Activated naive CD4-positive, alpha-beta T cell treated with anti-CD3 and anti-CD28 coated beads, Interleukin-2, amount 10 ng/mL, durations not matched to agents 7 days and 5 days (primary cell): ENCODE measurements at regions not wholly inside any gene's neighbourhood (a gene's known extent, or its start where the extent isn't known, plus 50 kb on each side); places are given as distances from the start of the nearest gene placed in this dataset.
A peak's percentile ranks its signal among the peaks of the same experiment; 100 is the strongest.

Experiments
- CTCF ChIA-PET: fragments of 350-600 bp; sonication (Branson Sonifier 250); formaldehyde crosslinking; loops from one replicate; lab custom pipeline; 2021; ENCODE audit warnings: antibody characterized with exemption; lab: Charles Lee
- DNase-seq: peaks from one replicate; pipeline ENCODE4 v3.0.0-alpha.2; 2020
- H3K27ac Mint-ChIP-seq: one replicate; pipeline ENCODE4 v1.8.0; 2021; ENCODE audit warnings: mild to moderate bottlenecking, moderate library complexity, mixed read lengths
- H3K27me3 Mint-ChIP-seq: one replicate; pipeline ENCODE4 v1.8.0; 2021; ENCODE audit warnings: mild to moderate bottlenecking, mixed read lengths
- H3K36me3 Mint-ChIP-seq: one replicate; pipeline ENCODE4 v1.8.0; 2021; ENCODE audit warnings: mixed read lengths
- H3K4me1 Mint-ChIP-seq: one replicate; pipeline ENCODE4 v1.8.0; 2021; ENCODE audit warnings: mixed read lengths
- H3K4me3 Mint-ChIP-seq: one replicate; pipeline ENCODE4 v1.8.0; 2021; ENCODE audit warnings: mild to moderate bottlenecking, moderate library complexity, mixed read lengths
- H3K9me3 Mint-ChIP-seq: one replicate; pipeline ENCODE4 v1.8.0; 2021; ENCODE audit warnings: mixed read lengths

GRCh38 chr6:144474290-144474689 lies 189.2 kb downstream of the UTRN start:
- Mint-ChIP-seq H3K36me3 (peaks cover 59% of the 10 kb centered on the region), H3K4me3 (no peak overlapping the region), H3K4me1 (peaks cover 1% of the 10 kb centered on the region), H3K27ac (no peak overlapping the region), H3K27me3 (no peaks in the 10 kb centered on the region), H3K9me3 (no peaks in the 10 kb centered on the region)
- DNase-seq: no peak
- CTCF ChIA-PET: no interaction called here

- H3K27me3 Mint-ChIP-seq: no peaks in the 10 kb centered on the region
- H3K36me3 Mint-ChIP-seq: peaks cover 60% of the 10 kb centered on the region
- no peaks in the 10 kb centered on the region for H3K9me3 Mint-ChIP-seq
- no peaks in the 10 kb centered on the region for H3K4me1 Mint-ChIP-seq
- CTCF ChIA-PET: no interaction called here
- no peak overlapping the region for H3K27ac Mint-ChIP-seq
- no peak for DNase-seq
- no peak overlapping the region for H3K4me3 Mint-ChIP-seq
These were observed 189.8 kb downstream of the UTRN start for GRCh38 chr6:144474904-144475303.

GRCh38 chr6:144475411-144475810 lies 190.3 kb downstream of the UTRN start:
- H3K4me3 Mint-ChIP-seq: no peak overlapping the region
- H3K36me3 Mint-ChIP-seq: peaks cover 64% of the 10 kb centered on the region
- H3K9me3 Mint-ChIP-seq: no peaks in the 10 kb centered on the region
- H3K27me3 Mint-ChIP-seq: no peaks in the 10 kb centered on the region
- H3K4me1 Mint-ChIP-seq: no peaks in the 10 kb centered on the region
- no peak overlapping the region for H3K27ac Mint-ChIP-seq
- no peak for DNase-seq
- CTCF ChIA-PET: no interaction called here

GRCh38 chr6:144476286-144476685 lies 191.2 kb downstream of the UTRN start:
- H3K4me3 Mint-ChIP-seq: no peak overlapping the region
- H3K4me1 Mint-ChIP-seq: no peaks in the 10 kb centered on the region
- peaks cover 59% of the 10 kb centered on the region for H3K36me3 Mint-ChIP-seq
- DNase-seq: no peak
- CTCF ChIA-PET: interaction anchor here (0.6 to 1.1 kb wide), 3 partner anchors 16 to 1001 kb away, joined by 3 to 6 read pairs (median 3); no protein-coding TSS in a partner anchor
- H3K9me3 Mint-ChIP-seq: no peaks in the 10 kb centered on the region
- no peak overlapping the region for H3K27ac Mint-ChIP-seq
- no peaks in the 10 kb centered on the region for H3K27me3 Mint-ChIP-seq

- DNase-seq: no peak
- Mint-ChIP-seq H3K9me3 (no peaks in the 10 kb centered on the region), H3K27ac (no peak overlapping the region), H3K4me1 (peaks cover 4% of the 10 kb centered on the region), H3K27me3 (no peaks in the 10 kb centered on the region), H3K36me3 (peaks cover 56% of the 10 kb centered on the region), H3K4me3 (no peak overlapping the region)
- CTCF ChIA-PET: interaction anchor here (1.3 kb wide), 1 partner anchor 17 kb away, joined by 3 read pairs; no protein-coding TSS in a partner anchor
These were observed 192.3 kb downstream of the UTRN start for GRCh38 chr6:144477396-144477795.

GRCh38 chr6:144477856-144478255 lies 192.7 kb downstream of the UTRN start:
- no peak overlapping the region for H3K27ac Mint-ChIP-seq
- H3K4me1 Mint-ChIP-seq: peaks cover 8% of the 10 kb centered on the region
- CTCF ChIA-PET: interaction anchor here (1.3 kb wide), 1 partner anchor 18 kb away, joined by 3 read pairs; no protein-coding TSS in a partner anchor

GRCh38 chr6:144478483-144478882 lies 193.3 kb downstream of the UTRN start:
- no peak overlapping the region for H3K27ac Mint-ChIP-seq
- no peak overlapping the region for H3K4me3 Mint-ChIP-seq
- H3K9me3 Mint-ChIP-seq: no peaks in the 10 kb centered on the region
- peaks cover 12% of the 10 kb centered on the region for H3K4me1 Mint-ChIP-seq
- no peaks in the 10 kb centered on the region for H3K27me3 Mint-ChIP-seq
- CTCF ChIA-PET: interaction anchor here (1.3 kb wide), 1 partner anchor 19 kb away, joined by 3 read pairs; no protein-coding TSS in a partner anchor
- H3K36me3 Mint-ChIP-seq: peaks cover 60% of the 10 kb centered on the region
- no peak for DNase-seq

More at GRCh38 chr6:144477856-144478255, 192.7 kb downstream of the UTRN start:
- H3K9me3 Mint-ChIP-seq: no peaks in the 10 kb centered on the region
- no peaks in the 10 kb centered on the region for H3K27me3 Mint-ChIP-seq
- no peak overlapping the region for H3K4me3 Mint-ChIP-seq
- H3K36me3 Mint-ChIP-seq: peaks cover 59% of the 10 kb centered on the region
- no peak for DNase-seq

- Mint-ChIP-seq H3K36me3 (peaks cover 55% of the 10 kb centered on the region), H3K27me3 (no peaks in the 10 kb centered on the region), H3K4me1 (peaks cover 16% of the 10 kb centered on the region), H3K27ac (no peak overlapping the region), H3K4me3 (no peak overlapping the region), H3K9me3 (no peaks in the 10 kb centered on the region)
- no peak for DNase-seq
- CTCF ChIA-PET: interaction anchor here (0.8 to 3.6 kb wide), 7 partner anchors 19 to 540 kb away, joined by 3 to 16 read pairs (median 4); no protein-coding TSS in a partner anchor
These were observed 194.9 kb downstream of the UTRN start for GRCh38 chr6:144479991-144480390.

- peaks cover 16% of the 10 kb centered on the region for H3K4me1 Mint-ChIP-seq
- peaks cover 56% of the 10 kb centered on the region for H3K36me3 Mint-ChIP-seq
- no peaks in the 10 kb centered on the region for H3K9me3 Mint-ChIP-seq
- H3K27me3 Mint-ChIP-seq: no peaks in the 10 kb centered on the region
- no peak overlapping the region for H3K4me3 Mint-ChIP-seq
- CTCF ChIA-PET: interaction anchor here (0.6 to 3.6 kb wide), 9 partner anchors 14 to 540 kb away, joined by 3 to 16 read pairs (median 4); no protein-coding TSS in a partner anchor
- DNase-seq: no peak
- H3K27ac Mint-ChIP-seq: no peak overlapping the region
These were observed 195.3 kb downstream of the UTRN start for GRCh38 chr6:144480473-144480872.

- peaks cover 16% of the 10 kb centered on the region for H3K4me1 Mint-ChIP-seq
- no peak for DNase-seq
- no peak overlapping the region for H3K4me3 Mint-ChIP-seq
- H3K36me3 Mint-ChIP-seq: peaks cover 58% of the 10 kb centered on the region
- H3K9me3 Mint-ChIP-seq: no peaks in the 10 kb centered on the region
- no peaks in the 10 kb centered on the region for H3K27me3 Mint-ChIP-seq
- CTCF ChIA-PET: interaction anchor here (0.9 to 3.6 kb wide), 22 partner anchors 9 to 379 kb away, joined by 3 to 16 read pairs (median 4); partner anchors contain the start of gene UTRN
- H3K27ac Mint-ChIP-seq: no peak overlapping the region
These were observed 196.4 kb downstream of the UTRN start for GRCh38 chr6:144481527-144481926.

GRCh38 chr6:144482142-144482541 lies 197.0 kb downstream of the UTRN start:
- Mint-ChIP-seq H3K4me1 (peaks cover 16% of the 10 kb centered on the region), H3K27ac (peak overlapping the region; percentile 42)

GRCh38 chr6:144485531-144485930 lies 200.4 kb downstream of the UTRN start:
- DNase-seq: no peak
- peaks cover 16% of the 10 kb centered on the region for H3K4me1 Mint-ChIP-seq
- no peak overlapping the region for H3K27ac Mint-ChIP-seq
- H3K36me3 Mint-ChIP-seq: peaks cover 47% of the 10 kb centered on the region
- no peak overlapping the region for H3K4me3 Mint-ChIP-seq
- no peaks in the 10 kb centered on the region for H3K9me3 Mint-ChIP-seq
- CTCF ChIA-PET: no interaction called here
- no peaks in the 10 kb centered on the region for H3K27me3 Mint-ChIP-seq

More at GRCh38 chr6:144482142-144482541, 197.0 kb downstream of the UTRN start:
- peak; percentile 84 for DNase-seq
- H3K36me3 Mint-ChIP-seq: peaks cover 52% of the 10 kb centered on the region
- CTCF ChIA-PET: interaction anchor here (0.8 to 3.6 kb wide), 22 partner anchors 8 to 380 kb away, joined by 3 to 16 read pairs (median 4); partner anchors contain the start of gene UTRN
- H3K4me3 Mint-ChIP-seq: no peak overlapping the region
- no peaks in the 10 kb centered on the region for H3K27me3 Mint-ChIP-seq
- no peaks in the 10 kb centered on the region for H3K9me3 Mint-ChIP-seq

- Mint-ChIP-seq H3K4me3 (no peak overlapping the region), H3K9me3 (no peaks in the 10 kb centered on the region), H3K27ac (no peak overlapping the region), H3K27me3 (no peaks in the 10 kb centered on the region), H3K36me3 (peaks cover 48% of the 10 kb centered on the region), H3K4me1 (peaks cover 3% of the 10 kb centered on the region)
- DNase-seq: no peak
- CTCF ChIA-PET: no interaction called here
These were observed 203.5 kb downstream of the UTRN start for GRCh38 chr6:144488590-144488989.

- H3K4me1 Mint-ChIP-seq: no peaks in the 10 kb centered on the region
- H3K27ac Mint-ChIP-seq: peak overlapping the region; percentile 46
- no peaks in the 10 kb centered on the region for H3K27me3 Mint-ChIP-seq
- no peak for DNase-seq
- CTCF ChIA-PET: interaction anchor here (1.0 kb wide), 1 partner anchor 20 kb away, joined by 5 read pairs; no protein-coding TSS in a partner anchor
- H3K4me3 Mint-ChIP-seq: no peak overlapping the region
- H3K36me3 Mint-ChIP-seq: peaks cover 56% of the 10 kb centered on the region
- H3K9me3 Mint-ChIP-seq: no peaks in the 10 kb centered on the region
These were observed 208.1 kb downstream of the UTRN start for GRCh38 chr6:144493035-144493910.
